ENCODE measurements at regions not wholly inside any gene's neighbourhood (a gene's known extent, or its start where the extent isn't known, plus 50 kb on each side); places are given as distances from the start of the nearest gene placed in this dataset.

- TF ChIP-seq CTCF (conservative IDR thresholded peaks at IDR 0.05; ENCODE audit: low read depth in 2 of 2) (no peak), REST (IDR thresholded peaks at IDR 0.05; ENCODE audit: unreplicated experiment) (no peak), EZH2phosphoT487 (IDR thresholded peaks at IDR 0.05; ENCODE audit: unreplicated experiment) (no peak), EZH2 (IDR thresholded peaks at IDR 0.05; ENCODE audit: low read depth, unreplicated experiment) (no peak), ETS1 (IDR thresholded peaks at IDR 0.05) (no peak), POLR2AphosphoS5 (IDR thresholded peaks at IDR 0.05; ENCODE audit: low read depth) (no peak), JUNB (IDR thresholded peaks at IDR 0.05; ENCODE audit: unreplicated experiment) (no peak), ZNF331 (CRISPR knock-in tag; IDR thresholded peaks at IDR 0.05; ENCODE audit: low read depth) (no peak), ZNF114 (CRISPR knock-in tag; IDR thresholded peaks at IDR 0.05) (no peak)
Measured at GRCh38 chr7:46123756-46124343, 202.8 kb upstream of the IGFBP3 start.
